ENCODE measurements at regions not wholly inside any gene's neighbourhood (a gene's known extent, or its start where the extent isn't known, plus 50 kb on each side); places are given as distances from the start of the nearest gene placed in this dataset.

DNA sequence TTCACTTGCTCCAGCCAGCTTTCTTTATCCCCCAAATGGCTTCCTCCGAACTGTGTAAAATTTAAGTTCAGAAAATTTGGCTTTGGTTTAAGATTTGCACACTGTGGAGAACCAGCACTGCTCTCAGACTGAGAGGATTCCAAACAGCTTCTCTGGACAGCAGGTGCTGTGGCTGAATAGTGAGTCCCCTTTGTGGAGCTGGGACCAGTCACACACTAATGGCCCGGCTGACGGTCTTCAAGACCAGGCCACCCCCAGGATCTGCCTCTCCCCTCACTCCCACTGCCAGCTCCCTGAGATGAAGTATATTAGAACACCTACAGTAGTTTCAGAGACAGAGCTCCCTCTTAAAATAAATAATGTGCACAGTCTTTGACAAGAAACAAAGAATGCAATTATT, 267.3 kb downstream of the BCAT1 start:
- ATAC-seq: no peak
- intact Hi-C loops (cut with DNase I): no loop called here
- H3K27ac ChIP-seq: no peak overlapping the region

DNA sequence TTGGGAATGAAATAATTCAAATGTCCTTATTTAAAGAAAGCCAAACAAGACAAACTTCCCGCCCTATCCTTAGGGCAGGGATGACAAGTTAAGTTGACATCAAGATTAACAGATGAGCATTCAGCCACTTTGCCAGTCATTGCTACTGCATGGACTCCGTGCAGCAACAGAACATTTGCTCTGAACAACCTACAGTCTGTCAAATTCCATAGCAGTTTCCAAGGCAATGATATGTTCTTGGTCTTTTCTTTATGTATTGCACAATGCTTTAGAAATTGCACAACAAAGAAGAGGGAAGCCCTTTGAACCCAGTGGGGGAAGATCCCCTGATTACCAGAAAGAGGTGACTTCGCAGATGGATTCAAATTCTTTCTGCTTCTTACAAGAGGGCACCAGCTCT, 269.8 kb downstream of the BCAT1 start:
- Histone ChIP-seq H3K36me3 (no peaks in the 10 kb centered on the region), H3K4me1 (no peaks in the 10 kb centered on the region), H3K9me3 (no peaks in the 10 kb centered on the region), H3K4me3 (no peak overlapping the region), H3K27ac (no peak overlapping the region), H3K27me3 (ENCODE audit: low read depth) (no peaks in the 10 kb centered on the region)
- DNase-seq (no peak), ATAC-seq (peak; percentile 49 to 63)
- intact Hi-C loops (cut with DNase I): no loop called here
- TF ChIP-seq, protein P1, sequence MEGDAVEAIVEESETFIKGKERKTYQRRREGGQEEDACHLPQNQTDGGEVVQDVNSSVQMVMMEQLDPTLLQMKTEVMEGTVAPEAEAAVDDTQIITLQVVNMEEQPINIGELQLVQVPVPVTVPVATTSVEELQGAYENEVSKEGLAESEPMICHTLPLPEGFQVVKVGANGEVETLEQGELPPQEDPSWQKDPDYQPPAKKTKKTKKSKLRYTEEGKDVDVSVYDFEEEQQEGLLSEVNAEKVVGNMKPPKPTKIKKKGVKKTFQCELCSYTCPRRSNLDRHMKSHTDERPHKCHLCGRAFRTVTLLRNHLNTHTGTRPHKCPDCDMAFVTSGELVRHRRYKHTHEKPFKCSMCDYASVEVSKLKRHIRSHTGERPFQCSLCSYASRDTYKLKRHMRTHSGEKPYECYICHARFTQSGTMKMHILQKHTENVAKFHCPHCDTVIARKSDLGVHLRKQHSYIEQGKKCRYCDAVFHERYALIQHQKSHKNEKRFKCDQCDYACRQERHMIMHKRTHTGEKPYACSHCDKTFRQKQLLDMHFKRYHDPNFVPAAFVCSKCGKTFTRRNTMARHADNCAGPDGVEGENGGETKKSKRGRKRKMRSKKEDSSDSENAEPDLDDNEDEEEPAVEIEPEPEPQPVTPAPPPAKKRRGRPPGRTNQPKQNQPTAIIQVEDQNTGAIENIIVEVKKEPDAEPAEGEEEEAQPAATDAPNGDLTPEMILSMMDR (IDR thresholded peaks at IDR 0.05): no peak

More for the DNA sequence above, 267.3 kb downstream of the BCAT1 start:
- DNase-seq: no peak
- Histone ChIP-seq H3K4me1 (no peaks in the 10 kb centered on the region), H3K36me3 (no peaks in the 10 kb centered on the region), H3K4me3 (no peak overlapping the region), H3K9me3 (no peaks in the 10 kb centered on the region), H3K27me3 (ENCODE audit: low read depth) (no peaks in the 10 kb centered on the region)
- TF ChIP-seq, protein P1 (IDR thresholded peaks at IDR 0.05): no peak

DNA sequence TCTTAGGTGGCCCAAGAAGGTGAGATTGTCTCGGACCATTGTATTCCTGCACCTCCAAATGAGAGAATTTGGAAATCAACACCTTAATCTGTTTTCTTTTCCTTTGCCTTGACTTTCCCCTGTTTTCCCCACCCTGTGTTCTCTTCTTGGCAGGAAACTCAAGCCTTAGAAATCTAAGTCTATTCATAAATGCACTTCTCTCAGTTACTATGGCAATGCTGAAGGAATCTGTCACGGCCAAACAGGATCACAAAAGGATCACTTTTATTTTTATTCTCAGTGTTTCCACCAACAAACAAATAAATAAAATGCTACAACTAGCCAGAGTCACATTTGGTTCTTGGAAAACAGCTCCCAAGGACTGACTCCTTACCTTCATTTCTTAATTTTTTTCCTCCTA, 270.5 kb downstream of the BCAT1 start:
- H3K4me3 ChIP-seq: no peak overlapping the region
- intact Hi-C loops (cut with DNase I): no loop called here
- no peaks in the 10 kb centered on the region for H3K27me3 ChIP-seq (ENCODE audit: low read depth)
- no peak overlapping the region for H3K27ac ChIP-seq
- no peaks in the 10 kb centered on the region for H3K9me3 ChIP-seq
- no peak for ATAC-seq
- no peak for DNase-seq
- TF ChIP-seq, protein P1 (IDR thresholded peaks at IDR 0.05): no peak
- no peaks in the 10 kb centered on the region for H3K4me1 ChIP-seq
- no peaks in the 10 kb centered on the region for H3K36me3 ChIP-seq

DNA sequence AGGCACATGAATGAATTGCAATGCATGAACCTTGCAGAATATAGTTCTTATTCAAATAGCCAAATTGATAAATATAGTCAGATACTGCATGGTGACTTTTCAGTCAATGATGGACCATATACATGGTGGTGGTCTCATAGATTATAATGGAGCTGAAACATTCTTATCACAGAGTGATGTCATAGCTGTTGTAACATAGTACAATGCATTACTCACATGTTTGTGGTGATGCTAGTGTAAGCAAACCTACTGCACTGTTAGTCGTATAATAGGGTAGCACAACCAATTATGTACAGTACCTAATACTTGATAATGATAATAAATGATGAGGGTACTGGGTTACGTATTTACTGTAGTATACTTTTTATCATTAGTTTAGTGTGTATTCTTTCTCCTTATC, 280.3 kb downstream of the BCAT1 start:
- DNase-seq (no peak), ATAC-seq (no peak)
- Histone ChIP-seq H3K36me3 (no peaks in the 10 kb centered on the region), H3K27ac (no peak overlapping the region), H3K4me3 (no peak overlapping the region), H3K27me3 (ENCODE audit: low read depth) (no peaks in the 10 kb centered on the region), H3K9me3 (no peaks in the 10 kb centered on the region), H3K4me1 (no peaks in the 10 kb centered on the region)
- intact Hi-C loops (cut with DNase I): no loop called here
- TF ChIP-seq, protein P1 (IDR thresholded peaks at IDR 0.05): no peak

DNA sequence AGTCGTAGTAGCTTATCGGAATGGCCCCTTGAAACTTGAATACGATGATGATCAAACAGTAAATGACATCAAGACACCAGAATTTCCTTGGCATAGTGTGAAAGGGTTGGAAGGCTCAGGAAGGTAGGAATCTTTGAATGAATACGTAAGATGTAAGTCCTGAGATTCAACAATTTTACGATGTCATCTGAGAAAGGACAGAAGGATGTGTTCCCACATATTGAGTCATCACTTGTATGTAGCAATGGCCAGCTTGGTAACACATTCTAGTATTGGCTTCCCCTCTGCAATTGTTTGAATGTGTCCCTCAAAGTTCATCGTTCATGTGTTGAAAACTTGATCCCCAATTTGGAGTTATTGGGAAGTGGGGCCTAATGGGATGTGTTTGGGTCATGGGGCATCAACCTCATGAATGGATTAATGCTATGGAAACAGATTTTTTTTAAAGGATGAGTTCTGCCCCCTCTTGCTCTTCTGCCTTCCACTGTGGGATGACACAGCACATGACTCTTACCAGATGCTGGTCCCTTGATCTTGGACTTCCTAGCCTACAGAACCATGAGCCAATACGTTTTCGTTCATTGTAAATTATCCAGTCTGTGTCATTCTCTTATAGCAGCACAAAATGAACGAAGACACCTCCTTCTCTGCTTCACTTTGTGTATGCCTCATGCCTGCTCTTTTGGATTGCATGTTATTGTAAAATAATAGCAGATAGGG, 284.6 kb downstream of the BCAT1 start:
- Histone ChIP-seq H3K4me1 (peaks cover 16% of the 10 kb centered on the region), H3K9me3 (no peaks in the 10 kb centered on the region), H3K27ac (no peak overlapping the region), H3K27me3 (ENCODE audit: low read depth) (no peaks in the 10 kb centered on the region), H3K36me3 (no peaks in the 10 kb centered on the region), H3K4me3 (no peak overlapping the region)
- intact Hi-C loops (cut with DNase I): no loop called here
- DNase-seq (no peak), ATAC-seq (peak in 1 of 2 donors; percentile 52)
- TF ChIP-seq, protein P1 (IDR thresholded peaks at IDR 0.05): no peak

All from lower lobe of right lung (tissue), 2 donors.